WI38 (cell line): ENCODE measurements at regions not wholly inside any gene's neighbourhood (a gene's known extent, or its start where the extent isn't known, plus 50 kb on each side); places are given as distances from the start of the nearest gene placed in this dataset.
"Not testable (repeated sequence)": the region's sequence is repeated elsewhere in the genome, so short reads cannot be mapped to it uniquely, and the experiment has no call there.

Experiments used
- H3K4me3 ChIP-seq: 2 replicates; pipeline ENCODE4 v1.5.1; 2011; ENCODE audit warnings: low read depth, mild to moderate bottlenecking, control low read depth, low read length
- CTCF ChIP-seq: IDR thresholded peaks from 2 replicates; pipeline ENCODE4 v1.5.1; 2012; ENCODE audit warnings: low read depth, mild to moderate bottlenecking, control low read depth, low read length

- no peak overlapping the region for H3K4me3 ChIP-seq
- no peak for TF ChIP-seq CTCF
Observed at GRCh38 chr3:16708285-16708684, 103.1 kb upstream of the DAZL start.

GRCh38 chr3:16711691-16712090 lies 106.5 kb upstream of the DAZL start:
- not testable (repeated sequence) for H3K4me3 ChIP-seq

GRCh38 chr3:16715281-16715680 lies 110.1 kb upstream of the DAZL start:
- no peak overlapping the region for H3K4me3 ChIP-seq
- TF ChIP-seq CTCF, result no peak

DNA sequence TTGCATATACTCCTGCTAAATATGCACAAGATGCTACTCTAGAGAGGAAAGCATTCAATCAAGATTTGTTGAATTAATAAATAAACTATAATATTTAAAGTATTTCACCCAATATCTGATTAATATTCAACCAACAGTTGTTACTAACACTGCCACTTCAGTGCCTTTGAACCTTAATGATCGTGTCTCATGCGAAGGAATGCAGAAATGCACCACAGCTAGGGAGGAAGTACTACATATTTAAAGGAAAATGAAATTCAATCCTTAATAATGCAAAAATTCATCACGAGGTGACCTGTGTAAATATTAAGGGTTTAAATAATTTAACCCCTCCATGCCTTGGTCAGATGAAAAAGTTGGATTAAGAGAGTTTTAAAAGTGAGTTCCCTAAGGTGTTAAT lies 114.2 kb upstream of the DAZL start:
- no peak for TF ChIP-seq CTCF
- H3K4me3 ChIP-seq, result no peak overlapping the region

DNA sequence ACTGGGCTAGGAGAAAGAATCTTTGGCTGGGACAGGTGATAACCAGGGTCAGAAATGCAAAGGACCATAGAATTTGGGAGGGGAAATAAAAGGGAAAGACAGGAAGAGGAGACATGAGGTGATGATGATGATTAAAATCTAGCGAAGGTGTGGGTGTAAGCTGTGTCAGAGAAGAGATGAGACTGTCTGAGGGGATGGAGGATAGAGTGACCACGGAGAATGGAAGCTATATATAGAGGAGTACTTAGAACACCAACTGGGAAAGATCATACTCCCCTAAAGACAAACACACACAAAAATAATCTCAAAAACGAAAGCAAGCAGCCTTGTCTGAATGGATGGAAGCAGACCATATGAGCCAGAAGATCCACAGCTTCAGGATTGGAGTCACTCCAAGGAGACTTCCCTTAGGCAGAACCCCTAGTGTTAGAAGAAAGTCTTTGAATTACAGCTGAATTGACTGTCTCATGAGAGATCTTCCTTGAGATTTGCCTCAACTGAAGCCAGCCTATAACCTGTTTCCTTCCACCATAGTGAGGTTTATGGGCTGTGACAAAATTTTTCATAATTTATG lies 115.2 kb upstream of the DAZL start:
- no peak for TF ChIP-seq CTCF
- no peak overlapping the region for H3K4me3 ChIP-seq

DNA sequence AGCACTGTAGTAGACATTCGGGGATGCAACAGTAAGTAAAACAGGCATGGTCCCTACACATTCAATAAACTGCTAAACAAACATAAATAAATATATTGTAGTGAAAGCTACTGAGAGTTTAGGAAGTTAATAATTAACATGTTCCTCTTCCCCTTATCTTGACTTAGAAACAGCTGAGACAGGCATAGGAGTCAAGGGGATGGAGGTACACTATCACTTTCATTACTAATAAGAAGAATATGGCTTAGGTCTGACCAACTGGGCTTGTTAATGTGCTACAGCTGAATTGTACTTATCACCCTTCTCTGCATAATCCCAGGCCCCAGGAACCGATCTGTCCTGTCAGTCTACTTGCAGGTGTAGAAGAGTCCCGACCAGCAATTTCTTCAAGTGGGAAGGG lies 116.3 kb upstream of the DAZL start:
- H3K4me3 ChIP-seq, result no peak overlapping the region
- TF ChIP-seq CTCF, result no peak

GRCh38 chr3:16723978-16724377 lies 118.8 kb upstream of the DAZL start:
- H3K4me3 ChIP-seq, result no peak overlapping the region
- no peak for TF ChIP-seq CTCF

- H3K4me3 ChIP-seq, result no peak overlapping the region
- no peak for TF ChIP-seq CTCF
Observed at GRCh38 chr3:16724487-16724886, 119.3 kb upstream of the DAZL start.
